OCI-LY3 (cell line): ENCODE measurements at regions not wholly inside any gene's neighbourhood (a gene's known extent, or its start where the extent isn't known, plus 50 kb on each side); places are given as distances from the start of the nearest gene placed in this dataset.

Experiments
- H2AFZ ChIP-seq: fragments of 200-600, 300-600 bp; shearing (Covaris generic); 2 replicates; pipeline ENCODE4 v1.6.0; 2014; ENCODE audit warnings: antibody characterized with exemption, low read depth, low read length
- H3K27ac ChIP-seq: fragments of 200-600, 300-600 bp; sonication (generic); 2 replicates; pipeline ENCODE4 v1.5.1; 2014; ENCODE audit warnings: mild to moderate bottlenecking, low read length, moderate library complexity, mixed read lengths
- H3K27me3 ChIP-seq: fragments of 200-600, 300-600 bp; sonication (generic); 2 replicates; pipeline ENCODE4 v1.6.1; 2014; ENCODE audit warnings: low read depth, low read length, mixed read lengths
- H3K36me3 ChIP-seq: fragments of 200-600, 300-600 bp; sonication (generic); replicated peaks from 2 replicates; pipeline ENCODE3; 2014; ENCODE audit warnings: low read depth, low read length, mixed read lengths
- H3K4me1 ChIP-seq: fragments of 300-600, 200-600 bp; sonication (generic); 2 replicates; pipeline ENCODE4 v1.6.1; 2014; ENCODE audit warnings: low read length, mixed read lengths
- H3K4me2 ChIP-seq: fragments of 200-600, 300-600 bp; sonication (generic); 2 replicates; pipeline ENCODE4 v1.6.1; 2014; ENCODE audit warnings: low read length, mixed read lengths
- H3K4me3 ChIP-seq: fragments of 300-600, 200-600 bp; sonication (generic); 2 replicates; pipeline ENCODE4 v1.5.1; 2014; ENCODE audit warnings: antibody characterized with exemption, mild to moderate bottlenecking, low read length, moderate library complexity
- H3K79me2 ChIP-seq: fragments of 300-600, 200-600 bp; shearing (Covaris generic); 2 replicates; pipeline ENCODE4 v1.6.1; 2014; ENCODE audit warnings: mild to moderate bottlenecking, low read length, mixed read lengths
- H3K9ac ChIP-seq: fragments of 300-600, 200-600 bp; shearing (Covaris generic); 2 replicates; pipeline ENCODE4 v1.6.0; 2014; ENCODE audit warnings: mild to moderate bottlenecking, low read length, moderate library complexity
- H3K9me3 ChIP-seq: fragments of 200-600, 300-600 bp; shearing (Covaris generic); 2 replicates; pipeline ENCODE4 v1.6.1; 2014; ENCODE audit warnings: low read length, mixed read lengths; ENCODE audit not compliant: insufficient read depth
- H4K20me1 ChIP-seq: fragments of 200-600, 300-600 bp; sonication (generic); 2 replicates; pipeline ENCODE4 v1.6.1; 2016; ENCODE audit warnings: low read length, mixed read lengths; ENCODE audit not compliant: insufficient read depth
- EZH2phosphoT487 ChIP-seq: fragments of 200-600 bp; shearing (Covaris generic); IDR thresholded peaks from 2 replicates; pipeline ENCODE4 v1.6.1; 2018; ENCODE audit warnings: antibody characterized with exemption, mixed run types, low read depth
- TF ChIP-seq, protein P1 (sequence below): fragments of 200-600, 300-600 bp; sonication (generic); IDR thresholded peaks from 2 replicates; pipeline ENCODE4 v1.5.1; 2014; ENCODE audit warnings: antibody characterized with exemption, low read length, low read depth

DNA sequence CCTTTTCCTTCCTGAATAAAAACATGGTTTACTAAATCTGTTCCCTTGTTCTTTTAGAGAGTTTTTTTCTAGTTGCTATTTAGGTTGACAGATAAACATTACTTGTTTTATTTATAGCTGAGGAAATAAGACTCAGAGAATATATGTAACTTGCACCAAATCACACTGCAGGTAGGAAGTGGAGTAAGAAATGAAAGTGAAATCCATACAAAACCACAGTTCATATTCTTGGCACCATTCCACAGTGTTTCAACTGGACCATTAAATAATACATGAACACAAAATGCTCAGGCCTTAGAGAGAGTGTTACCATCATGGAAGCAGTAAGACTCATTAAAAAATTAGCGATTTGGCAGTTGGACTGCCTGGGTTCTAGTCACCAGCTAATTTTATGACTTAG is 326.9 kb upstream of the SLIT2 start:
- H3K27me3 ChIP-seq = no peaks in the 10 kb centered on the region
- H3K36me3 ChIP-seq = no peaks in the 10 kb centered on the region
- no peak overlapping the region for H3K4me3 ChIP-seq
- no peaks in the 10 kb centered on the region for H3K4me1 ChIP-seq
- H2AFZ ChIP-seq = no peak overlapping the region
- H4K20me1 ChIP-seq = no peaks in the 10 kb centered on the region
- H3K9me3 ChIP-seq = no peaks in the 10 kb centered on the region
- no peaks in the 10 kb centered on the region for H3K79me2 ChIP-seq
- no peak overlapping the region for H3K4me2 ChIP-seq
- H3K27ac ChIP-seq = no peak overlapping the region
- TF ChIP-seq, protein P1, sequence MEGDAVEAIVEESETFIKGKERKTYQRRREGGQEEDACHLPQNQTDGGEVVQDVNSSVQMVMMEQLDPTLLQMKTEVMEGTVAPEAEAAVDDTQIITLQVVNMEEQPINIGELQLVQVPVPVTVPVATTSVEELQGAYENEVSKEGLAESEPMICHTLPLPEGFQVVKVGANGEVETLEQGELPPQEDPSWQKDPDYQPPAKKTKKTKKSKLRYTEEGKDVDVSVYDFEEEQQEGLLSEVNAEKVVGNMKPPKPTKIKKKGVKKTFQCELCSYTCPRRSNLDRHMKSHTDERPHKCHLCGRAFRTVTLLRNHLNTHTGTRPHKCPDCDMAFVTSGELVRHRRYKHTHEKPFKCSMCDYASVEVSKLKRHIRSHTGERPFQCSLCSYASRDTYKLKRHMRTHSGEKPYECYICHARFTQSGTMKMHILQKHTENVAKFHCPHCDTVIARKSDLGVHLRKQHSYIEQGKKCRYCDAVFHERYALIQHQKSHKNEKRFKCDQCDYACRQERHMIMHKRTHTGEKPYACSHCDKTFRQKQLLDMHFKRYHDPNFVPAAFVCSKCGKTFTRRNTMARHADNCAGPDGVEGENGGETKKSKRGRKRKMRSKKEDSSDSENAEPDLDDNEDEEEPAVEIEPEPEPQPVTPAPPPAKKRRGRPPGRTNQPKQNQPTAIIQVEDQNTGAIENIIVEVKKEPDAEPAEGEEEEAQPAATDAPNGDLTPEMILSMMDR = no peak
- no peak for TF ChIP-seq EZH2phosphoT487
- no peak overlapping the region for H3K9ac ChIP-seq

DNA sequence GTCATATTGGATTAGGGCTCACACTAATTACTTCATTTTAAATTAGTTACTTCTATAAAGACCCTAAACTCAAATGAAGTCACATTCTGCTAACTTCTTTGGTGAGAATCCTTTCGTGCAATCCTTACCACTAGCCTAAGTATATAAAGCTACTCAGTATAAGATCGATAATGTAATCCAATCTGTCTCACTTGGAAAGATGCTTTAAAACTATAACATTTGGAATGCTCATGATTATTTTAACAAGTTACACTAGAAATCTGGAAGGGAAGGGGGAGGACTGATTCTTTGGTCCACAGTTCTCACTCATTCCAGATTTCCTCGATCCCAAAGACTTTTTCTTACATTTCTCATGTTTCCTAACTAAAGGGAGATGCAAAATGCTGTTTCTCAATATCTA is 336.4 kb upstream of the SLIT2 start:
- no peak for TF ChIP-seq EZH2phosphoT487
- TF ChIP-seq, protein P1 = no peak
- H3K27ac ChIP-seq = no peak overlapping the region
- no peaks in the 10 kb centered on the region for H3K36me3 ChIP-seq
- no peak overlapping the region for H3K4me2 ChIP-seq
- no peak overlapping the region for H3K9ac ChIP-seq
- H3K4me1 ChIP-seq = no peaks in the 10 kb centered on the region
- H3K79me2 ChIP-seq = no peaks in the 10 kb centered on the region
- H2AFZ ChIP-seq = no peak overlapping the region
- no peaks in the 10 kb centered on the region for H4K20me1 ChIP-seq
- H3K9me3 ChIP-seq = no peaks in the 10 kb centered on the region
- no peak overlapping the region for H3K4me3 ChIP-seq
- H3K27me3 ChIP-seq = no peaks in the 10 kb centered on the region

DNA sequence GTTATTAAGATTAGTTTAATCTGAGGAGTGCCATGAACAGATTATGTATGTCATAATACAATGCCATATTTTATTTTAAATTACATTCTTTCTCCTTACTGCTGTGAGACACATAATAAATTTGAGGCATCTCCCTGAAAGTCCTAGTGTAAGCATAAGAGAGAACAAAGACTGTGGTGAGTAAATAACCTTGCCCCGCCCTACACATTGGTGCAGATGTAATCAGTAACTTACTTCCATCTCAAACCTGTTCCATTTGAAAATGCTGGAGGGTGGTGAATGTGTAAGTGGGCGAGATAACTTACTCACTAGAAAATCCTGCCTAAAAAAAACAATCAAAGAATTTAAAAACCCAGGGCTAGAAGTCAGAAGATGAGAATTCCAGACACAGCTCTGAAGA is 338.1 kb upstream of the SLIT2 start:
- H4K20me1 ChIP-seq = no peaks in the 10 kb centered on the region

DNA sequence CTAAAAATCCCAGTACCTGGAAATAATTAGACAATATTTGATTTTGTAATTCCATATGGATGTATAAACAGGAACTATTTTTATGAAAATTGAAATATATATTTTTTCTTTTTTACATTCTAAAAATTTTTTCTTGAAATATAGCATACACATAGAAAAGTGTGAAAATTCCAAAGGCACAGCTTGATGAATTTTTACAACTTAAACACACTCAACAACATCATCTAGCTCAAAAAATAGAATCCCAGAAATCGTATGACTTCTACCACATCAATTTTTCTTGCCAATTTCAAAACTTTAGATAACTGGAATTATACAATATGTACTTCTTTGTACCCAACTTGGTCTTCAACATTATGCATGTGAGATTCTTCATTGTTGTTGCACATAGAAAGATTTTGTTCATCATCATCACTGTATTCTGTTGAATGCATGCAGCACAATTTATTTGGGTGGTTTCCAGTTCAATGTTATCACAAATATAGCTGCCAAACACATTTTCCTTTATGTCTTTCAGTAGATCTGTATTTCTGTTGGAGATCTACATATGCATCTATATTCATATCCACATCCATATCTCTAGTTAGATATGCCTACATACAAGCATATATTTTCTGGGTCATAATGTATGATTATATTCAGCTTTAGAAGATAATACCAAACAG is 340.7 kb upstream of the SLIT2 start:
- H3K9me3 ChIP-seq = no peaks in the 10 kb centered on the region
- H3K36me3 ChIP-seq = no peaks in the 10 kb centered on the region
- no peaks in the 10 kb centered on the region for H3K79me2 ChIP-seq
- no peaks in the 10 kb centered on the region for H3K4me1 ChIP-seq
- no peak overlapping the region for H2AFZ ChIP-seq
- TF ChIP-seq EZH2phosphoT487 = no peak
- TF ChIP-seq, protein P1 = no peak
- no peak overlapping the region for H3K4me3 ChIP-seq
- no peaks in the 10 kb centered on the region for H3K27me3 ChIP-seq
- no peak overlapping the region for H3K27ac ChIP-seq
- no peak overlapping the region for H3K4me2 ChIP-seq
- H4K20me1 ChIP-seq = no peaks in the 10 kb centered on the region
- H3K9ac ChIP-seq = no peak overlapping the region

More for the DNA sequence above, 338.1 kb upstream of the SLIT2 start:
- no peak overlapping the region for H3K4me3 ChIP-seq
- H3K9ac ChIP-seq = no peak overlapping the region
- H3K79me2 ChIP-seq = no peaks in the 10 kb centered on the region
- H3K36me3 ChIP-seq = no peaks in the 10 kb centered on the region
- no peak for TF ChIP-seq EZH2phosphoT487
- TF ChIP-seq, protein P1 = no peak
- H3K27ac ChIP-seq = no peak overlapping the region
- no peaks in the 10 kb centered on the region for H3K27me3 ChIP-seq
- H3K4me2 ChIP-seq = no peak overlapping the region
- H2AFZ ChIP-seq = no peak overlapping the region
- no peaks in the 10 kb centered on the region for H3K9me3 ChIP-seq
- H3K4me1 ChIP-seq = no peaks in the 10 kb centered on the region
